ENCODE measurements at regions not wholly inside any gene's neighbourhood (a gene's known extent, or its start where the extent isn't known, plus 50 kb on each side); places are given as distances from the start of the nearest gene placed in this dataset.
A peak's percentile ranks its signal among the peaks of the same experiment; 100 is the strongest.

DNA sequence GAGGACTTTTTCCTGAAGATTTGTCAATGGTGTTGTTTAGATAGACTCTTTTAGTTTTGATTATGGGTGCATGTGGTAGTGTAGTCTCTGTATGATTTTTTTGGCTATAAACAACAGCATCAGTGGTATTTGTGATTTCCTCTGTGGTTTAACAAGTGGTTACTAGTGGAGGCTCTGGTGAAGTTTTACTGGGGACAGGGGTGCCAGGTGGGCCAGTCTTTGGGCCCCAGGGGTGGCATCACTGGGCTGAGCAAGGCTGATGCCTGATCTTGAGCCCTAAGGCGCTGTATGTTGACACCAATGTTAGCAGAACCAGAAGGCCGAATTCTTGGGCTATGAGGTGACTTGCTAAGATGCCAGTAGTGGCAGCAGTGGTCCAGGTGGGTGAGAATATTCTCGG, 811.4 kb downstream of the DACH1 start:
- TF ChIP-seq, protein P1, sequence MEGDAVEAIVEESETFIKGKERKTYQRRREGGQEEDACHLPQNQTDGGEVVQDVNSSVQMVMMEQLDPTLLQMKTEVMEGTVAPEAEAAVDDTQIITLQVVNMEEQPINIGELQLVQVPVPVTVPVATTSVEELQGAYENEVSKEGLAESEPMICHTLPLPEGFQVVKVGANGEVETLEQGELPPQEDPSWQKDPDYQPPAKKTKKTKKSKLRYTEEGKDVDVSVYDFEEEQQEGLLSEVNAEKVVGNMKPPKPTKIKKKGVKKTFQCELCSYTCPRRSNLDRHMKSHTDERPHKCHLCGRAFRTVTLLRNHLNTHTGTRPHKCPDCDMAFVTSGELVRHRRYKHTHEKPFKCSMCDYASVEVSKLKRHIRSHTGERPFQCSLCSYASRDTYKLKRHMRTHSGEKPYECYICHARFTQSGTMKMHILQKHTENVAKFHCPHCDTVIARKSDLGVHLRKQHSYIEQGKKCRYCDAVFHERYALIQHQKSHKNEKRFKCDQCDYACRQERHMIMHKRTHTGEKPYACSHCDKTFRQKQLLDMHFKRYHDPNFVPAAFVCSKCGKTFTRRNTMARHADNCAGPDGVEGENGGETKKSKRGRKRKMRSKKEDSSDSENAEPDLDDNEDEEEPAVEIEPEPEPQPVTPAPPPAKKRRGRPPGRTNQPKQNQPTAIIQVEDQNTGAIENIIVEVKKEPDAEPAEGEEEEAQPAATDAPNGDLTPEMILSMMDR (IDR thresholded peaks at IDR 0.05) = no peak
- Histone ChIP-seq H3K36me3 (no peaks in the 10 kb centered on the region), H3K4me3 (no peak overlapping the region), H3K27ac (no peak overlapping the region), H3K4me1 (no peaks in the 10 kb centered on the region), H3K9me3 (peaks cover 9% of the 10 kb centered on the region), H3K27me3 (ENCODE audit: low read depth) (no peaks in the 10 kb centered on the region)
- ATAC-seq (no peak), DNase-seq (no peak)
- intact Hi-C loops (cut with DNase I) = no loop called here

DNA sequence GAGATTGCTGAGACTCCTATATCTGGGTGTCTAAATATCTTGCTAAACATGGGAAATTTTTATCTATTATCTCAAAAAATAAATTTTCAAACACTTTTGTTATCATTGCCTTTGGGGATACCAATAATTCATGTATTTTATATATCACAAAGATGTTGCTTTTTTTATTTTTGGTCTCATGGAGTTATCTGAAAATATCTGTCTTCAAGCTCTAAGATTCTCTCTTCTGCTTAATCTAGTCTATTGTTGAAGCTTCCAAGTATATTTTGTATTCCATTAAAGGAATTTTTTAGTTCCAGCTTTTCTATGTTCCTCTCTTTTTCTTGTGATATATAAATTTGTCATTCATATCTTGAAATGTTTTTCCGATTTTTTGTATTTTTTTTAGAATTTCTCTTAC, 812.0 kb downstream of the DACH1 start:
- H3K4me1 ChIP-seq = no peaks in the 10 kb centered on the region
- H3K4me3 ChIP-seq = no peak overlapping the region
- H3K36me3 ChIP-seq = no peaks in the 10 kb centered on the region
- no peak overlapping the region for H3K27ac ChIP-seq
- no peaks in the 10 kb centered on the region for H3K27me3 ChIP-seq (ENCODE audit: low read depth)
- no peak for ATAC-seq
- TF ChIP-seq, protein P1 (IDR thresholded peaks at IDR 0.05) = no peak
- DNase-seq = no peak
- peaks cover 9% of the 10 kb centered on the region for H3K9me3 ChIP-seq
- intact Hi-C loops (cut with DNase I) = no loop called here

DNA sequence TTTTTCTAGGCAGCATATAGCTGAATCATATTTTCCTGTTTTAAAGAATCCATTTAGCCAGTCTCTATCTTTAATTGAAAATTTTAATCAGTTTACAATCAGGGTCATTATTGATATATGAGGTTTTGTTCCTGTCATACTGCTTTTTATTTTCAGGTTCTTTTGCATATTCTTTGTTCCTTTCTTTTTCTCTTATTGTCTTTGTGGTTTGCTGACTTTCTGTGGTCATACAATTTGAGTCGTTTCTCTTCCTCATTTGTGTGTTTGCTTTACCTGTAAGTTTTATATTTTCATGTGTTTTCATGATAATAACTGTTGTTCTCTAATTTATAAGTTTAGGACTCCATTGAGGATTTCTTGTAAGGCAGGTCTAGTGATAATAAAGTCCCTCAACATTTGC, 812.6 kb downstream of the DACH1 start:
- TF ChIP-seq, protein P1 (IDR thresholded peaks at IDR 0.05) = no peak
- DNase-seq = no peak
- intact Hi-C loops (cut with DNase I) = no loop called here
- Histone ChIP-seq H3K4me3 (no peak overlapping the region), H3K36me3 (no peaks in the 10 kb centered on the region), H3K4me1 (no peaks in the 10 kb centered on the region), H3K27me3 (ENCODE audit: low read depth) (no peaks in the 10 kb centered on the region), H3K27ac (no peak overlapping the region), H3K9me3 (peaks cover 9% of the 10 kb centered on the region)
- ATAC-seq = no peak

DNA sequence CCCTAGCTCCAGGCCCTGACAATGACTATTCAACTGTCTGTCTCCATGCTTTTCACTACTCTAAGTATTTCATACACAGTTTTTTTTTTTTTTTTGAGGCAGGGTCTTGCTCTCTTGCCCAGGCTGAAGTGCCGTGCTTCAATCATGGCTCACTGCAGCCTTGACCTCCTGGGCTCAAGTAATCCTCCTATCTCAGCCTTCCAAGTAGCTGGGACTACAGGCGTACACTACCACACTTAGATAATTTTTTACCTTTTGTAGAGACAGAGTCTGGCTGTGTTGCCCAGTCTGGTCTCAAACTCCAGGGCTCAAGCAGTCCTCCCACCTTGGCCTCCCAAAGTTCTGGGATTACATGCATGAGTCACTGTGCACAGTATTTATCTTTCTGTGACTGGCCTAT, 815.4 kb downstream of the DACH1 start:
- Histone ChIP-seq H3K27ac (no peak overlapping the region), H3K4me3 (no peak overlapping the region), H3K36me3 (no peaks in the 10 kb centered on the region), H3K4me1 (no peaks in the 10 kb centered on the region), H3K9me3 (peaks cover 9% of the 10 kb centered on the region), H3K27me3 (ENCODE audit: low read depth) (no peaks in the 10 kb centered on the region)
- intact Hi-C loops (cut with DNase I) = no loop called here
- ATAC-seq = no peak
- TF ChIP-seq, protein P1 (IDR thresholded peaks at IDR 0.05) = no peak
- no peak for DNase-seq

DNA sequence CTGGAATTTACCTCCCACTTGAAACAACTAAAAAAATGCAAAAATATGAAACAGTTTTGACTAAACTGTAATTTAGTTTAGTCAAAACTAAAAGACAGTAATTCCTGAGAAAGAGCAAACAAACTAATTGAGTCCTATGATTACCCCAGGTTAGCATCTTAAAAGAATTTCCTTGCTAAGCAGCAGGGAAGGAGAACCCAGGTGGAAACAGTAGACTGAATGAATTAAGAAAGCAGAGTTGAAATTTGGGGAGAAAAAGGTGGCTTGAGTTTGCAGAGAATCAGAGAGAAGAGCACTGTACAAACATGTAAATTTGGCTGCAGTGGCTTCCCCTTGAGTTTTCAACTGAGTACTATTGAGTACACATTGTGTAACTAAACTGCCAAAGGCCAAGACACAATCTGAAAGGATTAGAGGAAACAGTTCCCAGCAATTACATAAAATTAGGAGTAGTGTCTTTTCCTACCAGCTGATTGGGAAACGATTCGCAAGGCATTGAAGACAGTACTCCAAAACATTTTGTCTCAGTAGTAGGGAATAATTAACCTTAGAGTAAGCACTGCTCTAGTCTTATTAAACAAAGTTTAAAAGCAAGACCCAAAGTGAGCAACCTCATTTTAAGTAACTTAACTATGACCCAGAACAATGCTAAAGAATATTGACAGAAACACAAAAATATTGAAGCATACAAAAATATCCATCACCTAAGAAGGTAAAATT, 820.5 kb downstream of the DACH1 start:
- TF ChIP-seq, protein P1 (IDR thresholded peaks at IDR 0.05) = no peak
- no peak overlapping the region for H3K27ac ChIP-seq

More for the DNA sequence above, 820.5 kb downstream of the DACH1 start:
- no peak overlapping the region for H3K4me3 ChIP-seq
- no peaks in the 10 kb centered on the region for H3K9me3 ChIP-seq
- no peaks in the 10 kb centered on the region for H3K4me1 ChIP-seq
- DNase-seq = no peak
- peak in 1 of 2 donors; percentile 75 for ATAC-seq
- H3K36me3 ChIP-seq = no peaks in the 10 kb centered on the region
- no peaks in the 10 kb centered on the region for H3K27me3 ChIP-seq (ENCODE audit: low read depth)
- intact Hi-C loops (cut with DNase I) = no loop called here
